ENCODE measurements at regions not wholly inside any gene's neighbourhood (a gene's known extent, or its start where the extent isn't known, plus 50 kb on each side); places are given as distances from the start of the nearest gene placed in this dataset.

DNA sequence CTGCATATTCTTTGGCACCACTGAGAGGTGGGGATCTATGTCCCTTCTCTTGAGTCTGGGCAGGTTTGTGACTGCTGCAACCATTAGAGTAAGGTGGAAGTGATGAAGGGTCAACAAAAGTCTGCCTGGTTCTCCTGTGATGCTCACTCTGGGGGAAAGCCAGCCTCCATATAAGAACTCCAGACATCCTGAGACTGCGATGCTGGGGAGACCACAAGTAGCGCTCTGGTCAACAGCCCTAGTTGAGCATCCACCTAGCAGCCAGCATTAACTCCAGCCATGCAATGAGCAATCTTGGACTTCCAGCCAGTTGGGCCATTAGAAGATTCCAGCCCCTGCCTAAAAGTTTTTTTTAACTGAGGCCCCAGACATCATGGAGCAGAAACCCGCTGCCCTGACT lies 62.8 kb downstream of the SCN11A start:
- Histone ChIP-seq H3K27ac (ENCODE audit: low read length) (no peak overlapping the region), H3K9ac (ENCODE audit: low read depth, low read length) (no peak overlapping the region), H3K4me3 (ENCODE audit: low read depth in 1 of 2, low read length in 2 of 2) (no peak overlapping the region), H3K79me2 (ENCODE audit: insufficient read depth, low read length) (no peaks in the 10 kb centered on the region), H3K4me2 (ENCODE audit: insufficient read depth, low read length) (no peak overlapping the region), H4K20me1 (ENCODE audit: insufficient read depth, low read length) (no peaks in the 10 kb centered on the region), H3K27me3 (ENCODE audit: insufficient read depth, low read length, poor library complexity) (peaks cover 24% of the 10 kb centered on the region), H2AFZ (ENCODE audit: low read depth, low read length) (no peak overlapping the region), H3K9me3 (ENCODE audit: insufficient read depth, low read length, severe bottlenecking) (no peaks in the 10 kb centered on the region), H3K4me1 (ENCODE audit: insufficient read depth, low read length) (no peaks in the 10 kb centered on the region), H3K36me3 (ENCODE audit: insufficient read depth, low read length) (no peaks in the 10 kb centered on the region)
- no peak for TF ChIP-seq EZH2 (IDR thresholded peaks at IDR 0.05; ENCODE audit: borderline replicate concordance, low read depth, low read length, severe bottlenecking)
- TF ChIP-seq, protein P1, sequence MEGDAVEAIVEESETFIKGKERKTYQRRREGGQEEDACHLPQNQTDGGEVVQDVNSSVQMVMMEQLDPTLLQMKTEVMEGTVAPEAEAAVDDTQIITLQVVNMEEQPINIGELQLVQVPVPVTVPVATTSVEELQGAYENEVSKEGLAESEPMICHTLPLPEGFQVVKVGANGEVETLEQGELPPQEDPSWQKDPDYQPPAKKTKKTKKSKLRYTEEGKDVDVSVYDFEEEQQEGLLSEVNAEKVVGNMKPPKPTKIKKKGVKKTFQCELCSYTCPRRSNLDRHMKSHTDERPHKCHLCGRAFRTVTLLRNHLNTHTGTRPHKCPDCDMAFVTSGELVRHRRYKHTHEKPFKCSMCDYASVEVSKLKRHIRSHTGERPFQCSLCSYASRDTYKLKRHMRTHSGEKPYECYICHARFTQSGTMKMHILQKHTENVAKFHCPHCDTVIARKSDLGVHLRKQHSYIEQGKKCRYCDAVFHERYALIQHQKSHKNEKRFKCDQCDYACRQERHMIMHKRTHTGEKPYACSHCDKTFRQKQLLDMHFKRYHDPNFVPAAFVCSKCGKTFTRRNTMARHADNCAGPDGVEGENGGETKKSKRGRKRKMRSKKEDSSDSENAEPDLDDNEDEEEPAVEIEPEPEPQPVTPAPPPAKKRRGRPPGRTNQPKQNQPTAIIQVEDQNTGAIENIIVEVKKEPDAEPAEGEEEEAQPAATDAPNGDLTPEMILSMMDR (IDR thresholded peaks at IDR 0.05; ENCODE audit: borderline replicate concordance, extremely low read depth, low read length, poor library complexity, severe bottlenecking): no peak
- ATAC-seq (ENCODE audit: insufficient read depth, low read depth) (no peak), DNase-seq (no peak)

DNA sequence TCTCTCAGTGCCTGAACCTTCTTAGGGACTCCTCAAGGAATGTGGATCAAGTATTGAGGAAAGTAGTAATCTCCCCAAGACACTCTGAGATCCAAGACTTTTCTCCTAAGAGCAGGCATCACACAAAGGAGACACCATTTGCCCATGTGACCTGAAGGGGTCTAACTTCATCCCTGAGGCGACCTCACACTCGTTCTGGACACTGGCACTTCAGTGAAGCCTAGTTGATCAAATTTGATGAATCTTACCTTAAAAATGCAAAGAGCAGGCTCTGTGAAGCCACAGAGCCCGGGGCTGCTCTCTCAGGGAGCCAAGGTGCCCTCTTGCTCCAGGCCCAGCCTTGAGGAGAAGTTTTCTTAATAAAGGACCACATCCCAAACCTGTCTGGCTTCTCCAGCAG lies 64.3 kb downstream of the SCN11A start:
- no peaks in the 10 kb centered on the region for H3K9me3 ChIP-seq (ENCODE audit: insufficient read depth, low read length, severe bottlenecking)
- no peaks in the 10 kb centered on the region for H3K4me1 ChIP-seq (ENCODE audit: insufficient read depth, low read length)
- no peaks in the 10 kb centered on the region for H3K36me3 ChIP-seq (ENCODE audit: insufficient read depth, low read length)
- TF ChIP-seq, protein P1 (IDR thresholded peaks at IDR 0.05; ENCODE audit: borderline replicate concordance, extremely low read depth, low read length, poor library complexity, severe bottlenecking): no peak
- TF ChIP-seq EZH2 (IDR thresholded peaks at IDR 0.05; ENCODE audit: borderline replicate concordance, low read depth, low read length, severe bottlenecking): no peak
- H2AFZ ChIP-seq (ENCODE audit: low read depth, low read length): no peak overlapping the region
- no peaks in the 10 kb centered on the region for H4K20me1 ChIP-seq (ENCODE audit: insufficient read depth, low read length)
- H3K9ac ChIP-seq (ENCODE audit: low read depth, low read length): no peak overlapping the region
- DNase-seq (no peak), ATAC-seq (ENCODE audit: insufficient read depth, low read depth) (no peak)
- H3K27me3 ChIP-seq (ENCODE audit: insufficient read depth, low read length, poor library complexity): peaks cover 16% of the 10 kb centered on the region
- no peak overlapping the region for H3K4me2 ChIP-seq (ENCODE audit: insufficient read depth, low read length)
- no peaks in the 10 kb centered on the region for H3K79me2 ChIP-seq (ENCODE audit: insufficient read depth, low read length)
- H3K27ac ChIP-seq (ENCODE audit: low read length): no peak overlapping the region
- no peak overlapping the region for H3K4me3 ChIP-seq (ENCODE audit: low read depth in 1 of 2, low read length in 2 of 2)

DNA sequence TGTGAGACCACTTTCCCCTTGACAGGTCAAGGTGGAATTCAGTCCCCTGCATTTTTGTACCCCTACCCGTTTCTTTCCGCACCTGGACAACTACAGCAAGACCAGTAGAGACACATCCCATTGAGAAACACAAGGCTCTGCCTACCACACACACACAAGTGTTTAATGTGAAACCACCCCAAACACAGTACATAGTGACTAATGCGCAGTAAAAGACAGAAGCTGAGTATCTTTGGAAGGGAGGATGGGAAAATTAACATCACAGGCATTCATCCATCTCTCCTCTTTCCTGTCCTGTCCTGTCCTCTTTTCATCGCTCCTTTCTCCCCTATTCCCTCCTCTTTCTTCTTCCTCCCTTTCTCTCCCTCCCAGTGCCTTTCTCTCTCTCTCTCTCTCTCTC lies 64.8 kb downstream of the SCN11A start:
- ATAC-seq (ENCODE audit: insufficient read depth, low read depth): no peak
- peaks cover 15% of the 10 kb centered on the region for H3K27me3 ChIP-seq (ENCODE audit: insufficient read depth, low read length, poor library complexity)
- DNase-seq: no peak

More for the DNA sequence above, 64.8 kb downstream of the SCN11A start:
- Histone ChIP-seq H3K36me3 (ENCODE audit: insufficient read depth, low read length) (no peaks in the 10 kb centered on the region), H3K4me2 (ENCODE audit: insufficient read depth, low read length) (no peak overlapping the region), H3K4me1 (ENCODE audit: insufficient read depth, low read length) (no peaks in the 10 kb centered on the region), H4K20me1 (ENCODE audit: insufficient read depth, low read length) (no peaks in the 10 kb centered on the region), H2AFZ (ENCODE audit: low read depth, low read length) (no peak overlapping the region), H3K79me2 (ENCODE audit: insufficient read depth, low read length) (no peaks in the 10 kb centered on the region), H3K27ac (ENCODE audit: low read length) (no peak overlapping the region), H3K9ac (ENCODE audit: low read depth, low read length) (no peak overlapping the region), H3K4me3 (ENCODE audit: low read depth in 1 of 2, low read length in 2 of 2) (no peak overlapping the region), H3K9me3 (ENCODE audit: insufficient read depth, low read length, severe bottlenecking) (no peaks in the 10 kb centered on the region)
- TF ChIP-seq, protein P1 (IDR thresholded peaks at IDR 0.05; ENCODE audit: borderline replicate concordance, extremely low read depth, low read length, poor library complexity, severe bottlenecking): no peak
- no peak for TF ChIP-seq EZH2 (IDR thresholded peaks at IDR 0.05; ENCODE audit: borderline replicate concordance, low read depth, low read length, severe bottlenecking)

Data from DND-41 (cell line).